ENCODE measurements at regions not wholly inside any gene's neighbourhood (a gene's known extent, or its start where the extent isn't known, plus 50 kb on each side); places are given as distances from the start of the nearest gene placed in this dataset.
A peak's percentile ranks its signal among the peaks of the same experiment; 100 is the strongest.

GRCh38 chr13:103895835-103896531 is 829.8 kb upstream of the SLC10A2 start:
- no peak for TF ChIP-seq CTCF (IDR thresholded peaks at IDR 0.05)

- TF ChIP-seq CTCF (IDR thresholded peaks at IDR 0.05): no peak
These were observed 828.4 kb upstream of the SLC10A2 start for GRCh38 chr13:103894626-103895025.

GRCh38 chr13:103884101-103884723 is 818.0 kb upstream of the SLC10A2 start:
- no peak for TF ChIP-seq CTCF (IDR thresholded peaks at IDR 0.05)

- no peak for TF ChIP-seq CTCF (IDR thresholded peaks at IDR 0.05)
These were observed 817.5 kb upstream of the SLC10A2 start for GRCh38 chr13:103883698-103884097.

GRCh38 chr13:103883164-103883563 is 816.9 kb upstream of the SLC10A2 start:
- TF ChIP-seq CTCF (IDR thresholded peaks at IDR 0.05): peak; percentile 68

- TF ChIP-seq CTCF (IDR thresholded peaks at IDR 0.05): no peak
These were observed 812.8 kb upstream of the SLC10A2 start for GRCh38 chr13:103878891-103879605.

- no peak for TF ChIP-seq CTCF (IDR thresholded peaks at IDR 0.05)
These were observed 810.4 kb upstream of the SLC10A2 start for GRCh38 chr13:103876571-103876970.
